Kasumi-1 (cell line): ENCODE measurements at regions not wholly inside any gene's neighbourhood (a gene's known extent, or its start where the extent isn't known, plus 50 kb on each side); places are given as distances from the start of the nearest gene placed in this dataset.
"Not testable (repeated sequence)": the region's sequence is repeated elsewhere in the genome, so short reads cannot be mapped to it uniquely, and the experiment has no call there.

Experiments
- DNase-seq, 2 experiments: peaks; one replicate each; lab custom pipeline; 2025; lab: John Stamatoyannopoulos, UW

- no peak for DNase-seq
Observed at GRCh38 chr18:34480162-34480700, 229.9 kb upstream of the DTNA start.

- no peak for DNase-seq
Observed at GRCh38 chr18:34482204-34482603, 227.9 kb upstream of the DTNA start.

- no peak for DNase-seq
Observed at GRCh38 chr18:34483198-34483597, 226.9 kb upstream of the DTNA start.

- DNase-seq, result no peak
Observed at GRCh38 chr18:34491719-34492118, 218.4 kb upstream of the DTNA start.

- DNase-seq, result no peak
Observed at GRCh38 chr18:34492652-34493051, 217.4 kb upstream of the DTNA start.

GRCh38 chr18:34493099-34493544 is 217.0 kb upstream of the DTNA start:
- DNase-seq, result peak; percentile 31 to 61

GRCh38 chr18:34493566-34494358 is 216.3 kb upstream of the DTNA start:
- no peak for DNase-seq

- no peak for DNase-seq
Observed at GRCh38 chr18:34494359-34494696, 215.8 kb upstream of the DTNA start.

GRCh38 chr18:34495506-34495905 is 214.6 kb upstream of the DTNA start:
- DNase-seq, result peak; percentile 51 to 56

GRCh38 chr18:34501553-34501952 is 208.5 kb upstream of the DTNA start:
- DNase-seq, result no peak

- no peak for DNase-seq
Observed at GRCh38 chr18:34506198-34506597, 203.9 kb upstream of the DTNA start.

- DNase-seq, result no peak
Observed at GRCh38 chr18:34509163-34509562, 200.9 kb upstream of the DTNA start.

- DNase-seq, result no peak
Observed at GRCh38 chr18:34509879-34510586, 200.1 kb upstream of the DTNA start.

- DNase-seq, result no peak
Observed at GRCh38 chr18:34510926-34511325, 199.2 kb upstream of the DTNA start.

- DNase-seq, result no peak
Observed at GRCh38 chr18:34511435-34511834, 198.7 kb upstream of the DTNA start.

GRCh38 chr18:34511879-34512278 is 198.2 kb upstream of the DTNA start:
- no peak for DNase-seq

GRCh38 chr18:34514238-34514637 is 195.9 kb upstream of the DTNA start:
- DNase-seq, result no peak

- no peak for DNase-seq
Observed at GRCh38 chr18:34514957-34515356, 195.1 kb upstream of the DTNA start.

GRCh38 chr18:34516355-34516754 is 193.7 kb upstream of the DTNA start:
- DNase-seq, result not testable (repeated sequence)

- DNase-seq, result not testable (repeated sequence)
Observed at GRCh38 chr18:34516996-34517395, 193.1 kb upstream of the DTNA start.

GRCh38 chr18:34521040-34521439 is 189.1 kb upstream of the DTNA start:
- DNase-seq, result no peak

- DNase-seq, result no peak
Observed at GRCh38 chr18:34522603-34523002, 187.5 kb upstream of the DTNA start.

GRCh38 chr18:34525244-34525643 is 184.9 kb upstream of the DTNA start:
- no peak for DNase-seq
